NCI-H2196 treated with DMSO at 0.1 percent for 48 hours (cell line): ENCODE measurements at regions not wholly inside any gene's neighbourhood (a gene's known extent, or its start where the extent isn't known, plus 50 kb on each side); places are given as distances from the start of the nearest gene placed in this dataset.
"Not testable (repeated sequence)": the region's sequence is repeated elsewhere in the genome, so short reads cannot be mapped to it uniquely, and the experiment has no call there.

ENCODE experiments used
- DNase-seq: peaks from one replicate; lab custom pipeline; 2025; ENCODE audit not compliant: unreplicated experiment; lab: John Stamatoyannopoulos, UW

GRCh38 chr14:82029038-82029437 lies 495.4 kb upstream of the SEL1L start:
- DNase-seq: no peak

GRCh38 chr14:82035397-82035796 lies 501.7 kb upstream of the SEL1L start:
- no peak for DNase-seq

GRCh38 chr14:82038066-82038465 lies 504.4 kb upstream of the SEL1L start:
- not testable (repeated sequence) for DNase-seq

GRCh38 chr14:82045339-82045738 lies 511.7 kb upstream of the SEL1L start:
- no peak for DNase-seq

GRCh38 chr14:82046512-82047226 lies 513.0 kb upstream of the SEL1L start:
- no peak for DNase-seq

GRCh38 chr14:82047777-82048470 lies 514.3 kb upstream of the SEL1L start:
- no peak for DNase-seq

- DNase-seq: no peak
These were observed 519.1 kb upstream of the SEL1L start for GRCh38 chr14:82052778-82053177.

- DNase-seq: no peak
These were observed 522.0 kb upstream of the SEL1L start for GRCh38 chr14:82055515-82056115.

GRCh38 chr14:82060219-82060618 lies 526.6 kb upstream of the SEL1L start:
- no peak for DNase-seq

GRCh38 chr14:82067221-82067875 lies 533.7 kb upstream of the SEL1L start:
- DNase-seq: no peak

GRCh38 chr14:82070040-82070439 lies 536.4 kb upstream of the SEL1L start:
- DNase-seq: no peak

GRCh38 chr14:82070753-82071152 lies 537.1 kb upstream of the SEL1L start:
- DNase-seq: no peak

GRCh38 chr14:82073547-82073946 lies 539.9 kb upstream of the SEL1L start:
- no peak for DNase-seq

- DNase-seq: no peak
These were observed 541.9 kb upstream of the SEL1L start for GRCh38 chr14:82075566-82075965.

- no peak for DNase-seq
These were observed 545.9 kb upstream of the SEL1L start for GRCh38 chr14:82079553-82079952.

- DNase-seq: no peak
These were observed 546.7 kb upstream of the SEL1L start for GRCh38 chr14:82080370-82080769.

GRCh38 chr14:82084813-82085212 lies 551.2 kb upstream of the SEL1L start:
- no peak for DNase-seq

- DNase-seq: no peak
These were observed 557.4 kb upstream of the SEL1L start for GRCh38 chr14:82091097-82091496.

GRCh38 chr14:82094829-82095345 lies 561.2 kb upstream of the SEL1L start:
- DNase-seq: no peak

- DNase-seq: no peak
These were observed 570.4 kb upstream of the SEL1L start for GRCh38 chr14:82104013-82104412.

- no peak for DNase-seq
These were observed 578.7 kb upstream of the SEL1L start for GRCh38 chr14:82112210-82112839.
